Endothelial cell (in vitro differentiated cells): ENCODE measurements at regions not wholly inside any gene's neighbourhood (a gene's known extent, or its start where the extent isn't known, plus 50 kb on each side); places are given as distances from the start of the nearest gene placed in this dataset.

Source experiments
- DNase-seq: peaks from one replicate; pipeline ENCODE4 v3.0.0; 2021; ENCODE audit warnings: low spot score
- H3K27ac Mint-ChIP-seq: one replicate; pipeline ENCODE4 v1.8.0; 2021; ENCODE audit warnings: mixed read lengths, inconsistent platforms; ENCODE audit not compliant: unreplicated experiment
- H3K27me3 Mint-ChIP-seq: one replicate; pipeline ENCODE4 v1.8.0; 2021; ENCODE audit warnings: mild to moderate bottlenecking, moderate library complexity, mixed read lengths, inconsistent platforms; ENCODE audit not compliant: unreplicated experiment
- H3K36me3 Mint-ChIP-seq: one replicate; pipeline ENCODE4 v1.8.0; 2021; ENCODE audit warnings: mild to moderate bottlenecking, low read depth, mixed read lengths, inconsistent platforms; ENCODE audit not compliant: unreplicated experiment
- H3K4me1 Mint-ChIP-seq: one replicate; pipeline ENCODE4 v1.8.0; 2021; ENCODE audit warnings: mild to moderate bottlenecking, mixed read lengths, inconsistent platforms; ENCODE audit not compliant: unreplicated experiment
- H3K4me3 Mint-ChIP-seq: one replicate; pipeline ENCODE4 v1.8.0; 2021; ENCODE audit warnings: mild to moderate bottlenecking, mixed read lengths, inconsistent platforms; ENCODE audit not compliant: unreplicated experiment
- H3K9me3 Mint-ChIP-seq: one replicate; pipeline ENCODE4 v1.8.0; 2021; ENCODE audit warnings: mixed read lengths, inconsistent platforms; ENCODE audit not compliant: unreplicated experiment
- TF ChIP-seq, protein P1 (sequence below): fragments of 200-600 bp; sonication (generic); IDR thresholded peaks from one replicate; pipeline ENCODE4 v1.5.0; 2021; ENCODE audit warnings: antibody characterized with exemption; ENCODE audit not compliant: unreplicated experiment

DNA sequence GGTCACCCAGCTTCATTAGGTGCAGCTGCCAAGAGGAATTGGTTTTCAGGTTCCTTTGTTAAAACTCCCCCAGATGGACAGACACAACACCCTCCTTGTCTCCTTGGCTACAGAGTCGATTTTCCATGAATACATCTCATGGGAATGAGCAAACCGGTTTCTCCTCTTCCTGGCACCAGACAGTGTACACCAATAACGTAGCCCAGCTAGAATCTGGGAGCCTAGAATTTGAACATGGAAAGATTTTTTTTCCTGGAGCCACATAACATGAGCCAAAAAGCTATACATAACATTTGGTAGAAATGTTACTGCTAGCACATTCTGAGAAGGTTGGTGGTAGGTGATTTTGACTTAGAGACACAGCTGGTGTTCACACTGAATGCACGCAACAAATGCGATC is 62.9 kb upstream of the SLC34A2 start:
- TF ChIP-seq, protein P1, sequence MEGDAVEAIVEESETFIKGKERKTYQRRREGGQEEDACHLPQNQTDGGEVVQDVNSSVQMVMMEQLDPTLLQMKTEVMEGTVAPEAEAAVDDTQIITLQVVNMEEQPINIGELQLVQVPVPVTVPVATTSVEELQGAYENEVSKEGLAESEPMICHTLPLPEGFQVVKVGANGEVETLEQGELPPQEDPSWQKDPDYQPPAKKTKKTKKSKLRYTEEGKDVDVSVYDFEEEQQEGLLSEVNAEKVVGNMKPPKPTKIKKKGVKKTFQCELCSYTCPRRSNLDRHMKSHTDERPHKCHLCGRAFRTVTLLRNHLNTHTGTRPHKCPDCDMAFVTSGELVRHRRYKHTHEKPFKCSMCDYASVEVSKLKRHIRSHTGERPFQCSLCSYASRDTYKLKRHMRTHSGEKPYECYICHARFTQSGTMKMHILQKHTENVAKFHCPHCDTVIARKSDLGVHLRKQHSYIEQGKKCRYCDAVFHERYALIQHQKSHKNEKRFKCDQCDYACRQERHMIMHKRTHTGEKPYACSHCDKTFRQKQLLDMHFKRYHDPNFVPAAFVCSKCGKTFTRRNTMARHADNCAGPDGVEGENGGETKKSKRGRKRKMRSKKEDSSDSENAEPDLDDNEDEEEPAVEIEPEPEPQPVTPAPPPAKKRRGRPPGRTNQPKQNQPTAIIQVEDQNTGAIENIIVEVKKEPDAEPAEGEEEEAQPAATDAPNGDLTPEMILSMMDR = no peak
- H3K27ac Mint-ChIP-seq = no peak overlapping the region
- H3K36me3 Mint-ChIP-seq = no peaks in the 10 kb centered on the region
- peaks cover 2% of the 10 kb centered on the region for H3K4me1 Mint-ChIP-seq
- H3K27me3 Mint-ChIP-seq = peaks cover 5% of the 10 kb centered on the region
- DNase-seq = no peak
- H3K9me3 Mint-ChIP-seq = peaks cover 20% of the 10 kb centered on the region
- H3K4me3 Mint-ChIP-seq = no peak overlapping the region
